Right lobe of liver (tissue), 4 donors: ENCODE measurements at regions not wholly inside any gene's neighbourhood (a gene's known extent, or its start where the extent isn't known, plus 50 kb on each side); places are given as distances from the start of the nearest gene placed in this dataset.

Experiments used
- CTCF ChIP-seq, 4 donors: fragments of 200-600 bp in 3 of 4; fragments of 450-650 bp in 1 of 4; IDR thresholded peaks; one replicate each; pipeline versions ENCODE4 v1.5.1 to v1.8.0; 2016 to 2022; ENCODE audit warnings: antibody characterized with exemption in 4 of 4, mild to moderate bottlenecking in 2 of 4
- POLR2A ChIP-seq: fragments of 450-650 bp; IDR thresholded peaks from one replicate; pipeline ENCODE4 v1.6.1; 2017; ENCODE audit warnings: antibody characterized with exemption, mild to moderate bottlenecking
- donor health status: DM: no; HTN: no; CAD: no.
- donor health status: DM: no; HTN: no; CAD: no.
- donor health status: DM: no; HTN: yes; CAD: no.

GRCh38 chr22:47277531-47277930, 515.1 kb downstream of the TBC1D22A start:
- TF ChIP-seq CTCF (IDR thresholded peaks at IDR 0.05) = no peak
- TF ChIP-seq POLR2A = no peak
